MV-4-11 (cell line): ENCODE measurements at regions not wholly inside any gene's neighbourhood (a gene's known extent, or its start where the extent isn't known, plus 50 kb on each side); places are given as distances from the start of the nearest gene placed in this dataset.
"Not testable (repeated sequence)": the region's sequence is repeated elsewhere in the genome, so short reads cannot be mapped to it uniquely, and the experiment has no call there.

Experiments
- DNase-seq: peaks from one replicate; lab custom pipeline; 2025; lab: John Stamatoyannopoulos, UW

DNA sequence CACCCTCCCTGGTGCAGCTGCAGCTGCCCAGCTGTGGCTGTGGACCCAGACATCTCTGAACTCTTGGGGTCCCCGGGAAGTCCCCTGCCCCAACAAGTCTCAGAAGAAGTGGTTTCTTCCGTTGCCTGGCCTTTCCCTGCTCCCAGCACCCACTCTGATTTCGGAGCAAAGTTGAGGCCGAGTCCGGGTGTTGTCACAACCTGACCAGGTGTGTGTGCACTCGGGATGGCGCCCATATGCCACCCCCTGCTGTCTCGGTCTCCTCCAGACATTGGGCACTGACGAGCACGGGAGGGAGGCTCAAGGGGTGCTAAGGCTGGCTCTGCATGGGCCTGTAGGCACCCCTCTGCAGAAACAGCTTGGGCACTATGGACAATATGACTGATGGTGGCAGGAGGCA lies 1055.3 kb downstream of the REEP3 start:
- no peak for DNase-seq

GRCh38 chr10:64578757-64579156 lies 1057.6 kb downstream of the REEP3 start:
- DNase-seq: not testable (repeated sequence)

GRCh38 chr10:64586934-64587503 lies 1065.8 kb downstream of the REEP3 start:
- no peak for DNase-seq

DNA sequence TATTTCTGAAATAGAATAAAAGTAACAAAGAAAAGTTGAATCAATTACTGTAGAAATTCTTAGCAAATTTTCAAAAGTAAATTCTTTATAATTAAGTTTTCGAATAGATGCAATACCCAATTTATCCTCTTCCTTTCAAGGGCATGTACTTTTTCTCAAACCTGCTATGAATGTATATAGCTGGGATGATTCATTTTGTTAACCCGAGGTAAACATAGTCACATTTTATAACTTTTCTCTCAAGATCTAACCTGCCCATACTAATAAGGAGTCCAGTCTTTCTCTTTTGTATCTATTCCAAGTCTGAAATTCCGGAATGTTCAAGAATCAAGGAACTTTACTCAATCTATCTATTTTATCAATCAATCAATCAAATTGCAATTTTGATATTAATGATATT lies 1072.9 kb downstream of the REEP3 start:
- DNase-seq: no peak

- no peak for DNase-seq
Observed at GRCh38 chr10:64598600-64598999, 1077.4 kb downstream of the REEP3 start.

GRCh38 chr10:64601298-64601697 lies 1080.1 kb downstream of the REEP3 start:
- DNase-seq: no peak

DNA sequence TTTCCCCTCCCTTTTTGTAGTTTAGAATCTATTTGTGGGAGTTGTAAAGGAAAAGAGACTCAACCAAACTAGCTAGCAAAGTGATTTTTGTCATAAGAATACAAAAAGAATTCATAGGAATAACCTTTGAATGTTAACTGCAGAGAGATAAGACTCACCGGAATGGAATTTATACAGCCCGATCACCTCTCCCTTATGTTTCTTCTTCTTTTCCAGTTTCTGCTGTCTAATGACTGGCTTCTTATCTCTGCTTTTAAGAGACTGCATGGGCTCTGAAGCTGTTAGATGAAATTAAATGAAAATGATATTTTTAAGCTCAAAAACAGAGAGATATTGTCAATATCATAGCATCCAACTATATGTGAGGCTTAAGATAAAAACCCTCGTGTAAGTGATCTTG lies 1095.9 kb downstream of the REEP3 start:
- DNase-seq: no peak

GRCh38 chr10:64619102-64619501 lies 1097.9 kb downstream of the REEP3 start:
- DNase-seq: no peak

DNA sequence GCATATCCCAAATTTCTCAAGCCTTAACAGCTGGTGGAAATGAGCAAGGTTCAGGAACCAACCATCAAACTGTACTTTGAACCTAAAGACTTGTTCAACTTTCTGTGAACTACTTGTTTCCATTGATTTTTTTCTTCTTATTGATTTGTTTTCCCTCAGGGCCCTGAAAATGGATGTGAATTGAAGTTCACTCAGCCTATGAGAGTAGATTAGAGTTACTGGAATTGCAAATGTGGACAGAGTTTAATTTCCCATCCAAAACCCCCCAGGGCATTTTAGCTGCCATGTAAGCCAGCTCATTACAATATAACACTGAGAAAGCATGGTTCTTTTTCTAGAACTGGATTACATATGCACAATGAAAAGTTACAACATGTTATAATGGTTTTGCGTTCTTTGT lies 1105.7 kb downstream of the REEP3 start:
- DNase-seq: no peak

DNA sequence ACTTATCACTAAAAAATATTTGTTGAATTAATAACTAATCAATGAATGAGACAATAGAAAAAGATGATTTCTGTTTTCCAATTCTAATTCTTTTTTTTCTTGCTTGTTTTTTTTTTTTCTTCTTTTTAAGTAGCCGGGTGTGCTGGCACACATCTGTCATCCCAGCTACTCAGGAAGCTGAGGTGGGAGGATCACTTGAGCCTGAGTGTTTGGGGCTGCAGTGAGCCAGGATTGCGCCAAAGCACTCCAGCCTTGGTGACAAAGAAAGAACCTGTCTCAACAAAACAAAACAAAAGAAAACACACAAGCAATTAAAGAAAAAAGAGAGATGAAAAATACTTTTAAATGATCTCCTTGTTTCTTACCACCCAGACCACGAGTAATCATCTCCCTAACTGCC lies 1109.3 kb downstream of the REEP3 start:
- no peak for DNase-seq

DNA sequence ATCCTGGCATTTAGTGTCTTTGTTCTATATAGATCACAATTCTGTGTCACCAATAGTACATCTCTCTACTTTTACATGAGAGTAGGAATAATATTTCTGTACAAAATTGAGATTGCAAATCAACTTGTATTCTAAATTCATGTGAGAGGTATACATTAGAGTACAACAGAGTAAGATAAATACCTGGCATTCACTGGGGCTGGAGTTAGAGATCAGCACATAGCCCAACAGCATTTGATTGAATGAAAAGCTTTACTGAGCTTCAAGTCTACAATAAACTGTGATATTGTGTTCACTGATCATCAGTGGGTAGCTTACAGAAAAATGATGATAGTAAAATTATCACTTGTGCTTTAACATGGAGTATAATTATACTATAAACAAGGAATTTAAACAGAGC lies 1114.7 kb downstream of the REEP3 start:
- no peak for DNase-seq

DNA sequence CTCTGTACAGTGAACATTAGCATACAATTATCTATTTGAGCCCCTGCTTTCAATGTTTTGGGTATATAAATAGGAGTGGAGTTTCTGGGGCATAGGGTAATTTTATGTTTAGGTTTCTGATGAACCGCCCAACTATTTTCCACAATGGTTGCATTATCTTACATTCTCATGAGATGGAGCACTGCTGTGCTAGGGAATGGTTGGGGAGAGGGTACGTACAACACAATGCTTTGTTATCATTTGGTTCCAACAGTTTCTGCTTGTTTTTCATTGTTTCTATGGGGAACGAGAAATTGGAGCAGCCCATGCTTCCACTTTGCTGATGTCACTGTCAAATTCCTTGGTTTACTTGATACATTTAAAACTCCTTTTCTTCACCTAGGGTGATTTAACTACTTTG lies 1115.3 kb downstream of the REEP3 start:
- no peak for DNase-seq

GRCh38 chr10:64637939-64638338 lies 1116.7 kb downstream of the REEP3 start:
- no peak for DNase-seq

DNA sequence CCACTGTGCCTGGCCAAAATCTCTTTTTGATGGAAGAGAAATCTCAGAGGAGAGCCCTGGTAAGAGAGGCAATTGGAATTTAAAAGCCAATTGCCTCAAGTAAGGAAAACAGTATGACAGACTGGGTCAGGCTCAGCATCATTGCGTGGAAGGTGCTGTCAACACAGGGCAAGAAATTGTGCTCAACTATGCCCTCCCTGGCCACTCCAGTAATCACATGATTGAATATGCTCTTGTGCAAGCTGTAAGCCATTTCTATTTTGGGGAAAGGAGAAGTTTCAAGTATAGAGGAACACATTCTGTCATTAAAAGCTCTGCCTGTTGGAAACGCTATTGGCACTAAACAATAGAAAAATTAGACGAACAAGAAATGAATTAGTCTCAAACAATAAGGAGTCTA lies 1127.7 kb downstream of the REEP3 start:
- DNase-seq: peak; percentile 90

DNA sequence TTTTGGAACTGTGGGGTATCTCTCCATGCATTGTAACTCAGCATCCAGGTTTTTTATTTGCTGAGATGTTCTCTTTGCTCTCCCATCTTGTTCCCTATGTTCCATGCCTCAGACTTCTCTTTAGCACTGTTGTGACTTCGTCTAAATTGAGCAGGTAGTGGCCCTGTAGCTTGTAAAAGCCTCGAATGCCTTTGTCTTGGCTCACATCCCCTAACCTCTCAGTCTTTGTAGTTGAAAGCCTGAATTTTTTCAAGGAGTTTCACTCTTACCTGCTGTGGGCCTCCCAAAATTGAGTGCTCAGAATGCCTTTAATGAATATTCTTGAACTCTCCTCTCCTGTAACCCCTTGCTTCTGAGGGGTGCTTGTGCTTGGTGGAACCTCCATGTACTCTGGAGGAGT lies 1137.3 kb downstream of the REEP3 start:
- DNase-seq: no peak

GRCh38 chr10:64659311-64659710 lies 1138.1 kb downstream of the REEP3 start:
- no peak for DNase-seq

GRCh38 chr10:64682043-64682442 lies 1160.8 kb downstream of the REEP3 start:
- DNase-seq: no peak

- DNase-seq: no peak
Observed at GRCh38 chr10:64690194-64690593, 1169.0 kb downstream of the REEP3 start.

DNA sequence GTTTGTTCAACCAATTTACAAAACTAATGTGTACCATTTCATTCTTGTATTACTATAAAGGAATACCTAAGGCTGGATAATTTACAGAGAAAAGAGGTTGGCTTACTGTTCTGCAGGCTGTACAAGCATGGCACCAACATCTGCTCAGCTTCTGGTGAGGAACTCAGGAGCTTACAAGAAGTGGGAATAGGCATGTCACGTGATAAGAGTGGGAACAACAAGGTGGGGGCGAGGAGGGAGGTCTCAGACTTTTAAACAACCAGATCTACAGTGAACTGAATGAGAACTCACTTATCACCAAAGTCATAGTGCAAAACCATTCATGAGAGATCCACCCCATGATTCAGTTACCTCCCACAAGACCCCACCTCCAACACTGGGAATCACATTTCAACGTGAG lies 1178.0 kb downstream of the REEP3 start:
- DNase-seq: no peak

DNA sequence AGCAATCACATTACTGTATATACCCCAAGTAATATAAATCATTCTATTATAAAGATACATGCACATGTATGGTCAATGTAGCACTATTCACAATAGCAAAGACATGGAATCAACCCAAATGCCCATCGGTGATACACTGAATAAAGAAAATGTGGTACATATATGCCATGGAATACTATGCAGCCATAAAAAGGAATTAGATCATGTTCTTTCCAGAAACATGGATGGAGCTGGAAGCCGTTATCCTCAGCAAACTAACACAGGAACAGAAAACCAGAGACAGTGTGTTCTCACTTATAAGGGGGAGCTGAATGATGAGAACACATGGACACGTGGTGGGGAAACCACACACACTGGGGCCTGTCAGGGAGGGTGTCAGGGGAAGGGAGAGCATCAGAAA lies 1180.9 kb downstream of the REEP3 start:
- DNase-seq: not testable (repeated sequence)

DNA sequence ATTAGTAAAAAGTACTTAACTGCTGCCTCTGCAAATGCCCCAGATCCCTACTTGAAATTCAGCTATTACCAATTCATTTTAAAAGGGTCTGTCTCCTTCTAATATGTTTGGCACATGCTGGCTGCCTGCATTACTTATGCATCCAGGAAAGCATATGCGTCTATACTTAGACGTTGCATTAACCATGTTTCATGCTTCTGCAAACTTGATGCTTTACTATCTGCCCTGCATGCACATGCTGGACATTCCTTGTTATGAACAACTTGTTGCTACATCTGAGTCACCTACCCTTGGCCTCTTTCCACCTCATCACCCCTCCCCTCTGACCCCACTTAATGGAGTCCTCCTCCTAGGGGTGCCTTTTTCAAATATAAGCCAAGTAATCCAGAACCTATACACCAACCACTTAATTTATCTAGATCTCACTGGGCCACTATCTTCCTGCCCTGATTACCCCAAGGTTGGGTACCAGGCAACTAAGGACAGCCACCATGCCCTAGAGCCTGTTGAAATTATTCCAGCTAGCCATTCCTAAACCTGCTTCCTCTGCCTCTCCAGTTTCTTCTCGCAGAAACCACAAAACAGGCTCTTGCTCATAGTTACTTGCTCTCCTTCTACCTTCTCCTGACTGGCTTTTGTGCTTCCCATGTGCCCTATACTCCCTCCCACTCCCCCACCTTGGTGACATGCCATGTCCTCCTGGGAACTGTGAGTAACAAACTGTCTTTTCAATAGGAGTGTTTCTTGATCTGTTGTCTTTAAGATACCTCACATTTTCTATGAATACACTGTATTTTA lies 1187.9 kb downstream of the REEP3 start:
- DNase-seq: no peak

DNA sequence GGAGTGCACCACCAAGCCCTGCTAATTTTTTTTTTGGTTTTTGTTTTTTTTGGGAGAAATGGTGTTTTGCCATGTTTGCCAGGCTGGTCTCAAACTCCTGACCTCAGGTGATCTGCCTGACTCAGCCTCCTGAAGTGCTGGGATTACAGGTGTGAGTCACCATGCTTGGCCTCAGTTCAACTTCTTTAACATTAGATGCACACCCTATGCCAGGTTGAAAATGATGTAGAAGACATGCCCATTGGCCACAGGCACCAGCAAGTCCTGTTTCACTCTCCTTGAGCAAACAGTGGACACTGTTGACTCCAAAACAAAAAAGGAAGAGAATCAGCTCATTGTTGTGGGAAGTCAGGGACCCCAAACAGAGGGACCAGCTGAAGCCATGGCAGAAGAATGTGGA lies 1205.3 kb downstream of the REEP3 start:
- DNase-seq: no peak

GRCh38 chr10:64731016-64731415 lies 1209.8 kb downstream of the REEP3 start:
- DNase-seq: no peak

GRCh38 chr10:64732372-64732957 lies 1211.3 kb downstream of the REEP3 start:
- DNase-seq: peak; percentile 87
